ENCODE measurements at regions not wholly inside any gene's neighbourhood (a gene's known extent, or its start where the extent isn't known, plus 50 kb on each side); places are given as distances from the start of the nearest gene placed in this dataset.
"Not testable (repeated sequence)": the region's sequence is repeated elsewhere in the genome, so short reads cannot be mapped to it uniquely, and the experiment has no call there.

DNA sequence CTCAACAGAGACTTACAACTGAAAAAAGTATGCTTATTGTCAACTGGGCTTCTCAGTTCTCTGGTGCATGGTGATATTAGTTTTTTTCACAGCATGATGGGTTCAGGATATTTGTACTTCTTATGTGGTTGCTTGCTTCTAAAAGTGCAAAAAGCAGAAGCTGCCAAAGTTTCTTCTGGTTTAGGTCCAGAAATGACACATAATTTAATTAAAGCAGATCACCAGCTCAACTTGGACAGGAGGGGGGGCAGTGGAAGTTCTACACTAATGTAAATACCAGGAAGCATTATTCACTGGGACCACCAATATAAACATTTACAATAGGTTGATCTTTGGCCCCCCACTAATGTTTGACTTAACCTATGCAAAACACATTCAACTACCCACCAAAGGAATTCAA lies 354.8 kb upstream of the BRINP3 start:
- H3K9me3 ChIP-seq (ENCODE audit: insufficient read depth, low read depth, low read length), result no peaks in the 10 kb centered on the region
- H3K4me3 ChIP-seq (ENCODE audit: low read length), result no peak overlapping the region

DNA sequence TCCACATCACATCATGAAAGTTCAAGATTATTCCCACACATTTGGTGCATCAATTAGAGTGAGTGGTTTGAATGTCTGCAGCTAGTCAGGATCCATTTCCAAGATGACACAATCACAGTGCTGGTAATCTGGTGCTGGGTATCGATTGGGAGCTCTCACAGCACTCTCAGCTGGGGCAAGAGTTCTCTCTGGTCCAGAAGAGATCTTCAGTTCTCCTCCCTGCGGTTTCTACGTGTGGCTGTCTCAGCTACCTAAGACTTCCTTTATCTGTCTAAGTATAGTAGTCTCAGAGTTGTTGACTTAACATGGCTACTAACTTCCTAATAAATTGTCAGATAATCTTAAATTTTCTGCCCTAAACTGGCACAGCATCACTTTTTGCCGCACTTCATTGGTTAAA lies 358.0 kb upstream of the BRINP3 start:
- Histone ChIP-seq H3K4me3 (ENCODE audit: low read length) (no peak overlapping the region), H3K27me3 (ENCODE audit: insufficient read depth, low read length) (no peaks in the 10 kb centered on the region), H3K4me1 (ENCODE audit: insufficient read depth, low read length) (no peaks in the 10 kb centered on the region), H3K9me3 (ENCODE audit: insufficient read depth, low read depth, low read length) (no peaks in the 10 kb centered on the region), H3K36me3 (ENCODE audit: insufficient read depth, low read length) (no peaks in the 10 kb centered on the region), H3K9ac (ENCODE audit: low read depth, low read length) (no peak overlapping the region), H3K27ac (ENCODE audit: low read depth, low read length) (no peak overlapping the region)
- WGBS, result 84% methylated on average over 3 of the region's 4 CpGs

More for the DNA sequence above, 354.8 kb upstream of the BRINP3 start:
- Histone ChIP-seq H3K9ac (ENCODE audit: low read depth, low read length) (no peak overlapping the region), H3K4me1 (ENCODE audit: insufficient read depth, low read length) (no peaks in the 10 kb centered on the region), H3K27me3 (ENCODE audit: insufficient read depth, low read length) (no peaks in the 10 kb centered on the region), H3K36me3 (ENCODE audit: insufficient read depth, low read length) (no peaks in the 10 kb centered on the region), H3K27ac (ENCODE audit: low read depth, low read length) (no peak overlapping the region)

DNA sequence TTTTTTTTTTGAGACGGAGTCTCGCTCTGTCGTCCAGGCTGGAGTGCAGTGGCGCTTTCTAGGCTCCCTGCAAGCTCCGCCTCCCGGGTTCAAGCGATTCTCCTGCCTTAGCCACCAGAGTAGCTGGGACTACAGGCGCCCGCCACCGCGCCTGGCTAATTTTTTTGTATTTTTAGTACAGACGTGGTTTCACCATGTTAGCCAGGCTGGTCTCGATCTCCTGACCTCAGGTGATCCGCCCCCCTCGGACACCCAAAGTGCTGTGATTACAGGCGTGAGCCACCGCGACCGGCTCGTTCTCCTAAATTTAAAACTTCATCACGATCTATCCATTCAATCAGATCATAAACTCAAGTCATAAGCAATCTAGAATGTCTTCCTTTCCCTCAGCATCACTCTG lies 359.5 kb upstream of the BRINP3 start:
- H3K9me3 ChIP-seq (ENCODE audit: insufficient read depth, low read depth, low read length); H3K27ac ChIP-seq (ENCODE audit: low read depth, low read length); H3K9ac ChIP-seq (ENCODE audit: low read depth, low read length); H3K4me3 ChIP-seq (ENCODE audit: low read length); H3K4me1 ChIP-seq (ENCODE audit: insufficient read depth, low read length); H3K36me3 ChIP-seq (ENCODE audit: insufficient read depth, low read length); H3K27me3 ChIP-seq (ENCODE audit: insufficient read depth, low read length): not testable (repeated sequence)
- WGBS, result 96% methylated on average over 21 of the region's 21 CpGs

DNA sequence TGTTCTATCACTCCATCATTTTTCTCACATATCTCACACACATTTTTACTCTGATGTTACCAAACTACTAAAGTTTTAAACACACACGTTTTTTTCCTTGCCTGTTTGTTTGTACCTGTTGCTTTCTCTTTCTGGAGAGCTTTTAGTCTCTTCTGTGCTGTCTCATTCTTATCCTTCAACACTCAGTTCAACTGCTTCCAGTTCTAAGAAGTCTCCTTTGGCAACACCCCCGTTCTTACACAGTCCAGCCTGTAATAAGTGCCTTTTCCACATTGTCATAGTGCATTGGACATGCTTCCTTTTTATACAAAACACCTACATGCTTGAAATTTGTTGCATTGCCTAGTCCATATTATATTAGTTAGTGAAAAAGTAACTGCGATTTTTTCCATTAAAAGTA lies 360.2 kb upstream of the BRINP3 start:
- H3K27ac ChIP-seq (ENCODE audit: low read depth, low read length), result no peak overlapping the region
- WGBS, result 75% methylated on average over 2 of the region's 3 CpGs
- H3K4me3 ChIP-seq (ENCODE audit: low read length), result no peak overlapping the region
- H3K36me3 ChIP-seq (ENCODE audit: insufficient read depth, low read length), result no peaks in the 10 kb centered on the region
- H3K27me3 ChIP-seq (ENCODE audit: insufficient read depth, low read length), result no peaks in the 10 kb centered on the region
- H3K9ac ChIP-seq (ENCODE audit: low read depth, low read length), result no peak overlapping the region
- H3K4me1 ChIP-seq (ENCODE audit: insufficient read depth, low read length), result no peaks in the 10 kb centered on the region
- no peaks in the 10 kb centered on the region for H3K9me3 ChIP-seq (ENCODE audit: insufficient read depth, low read depth, low read length)

DNA sequence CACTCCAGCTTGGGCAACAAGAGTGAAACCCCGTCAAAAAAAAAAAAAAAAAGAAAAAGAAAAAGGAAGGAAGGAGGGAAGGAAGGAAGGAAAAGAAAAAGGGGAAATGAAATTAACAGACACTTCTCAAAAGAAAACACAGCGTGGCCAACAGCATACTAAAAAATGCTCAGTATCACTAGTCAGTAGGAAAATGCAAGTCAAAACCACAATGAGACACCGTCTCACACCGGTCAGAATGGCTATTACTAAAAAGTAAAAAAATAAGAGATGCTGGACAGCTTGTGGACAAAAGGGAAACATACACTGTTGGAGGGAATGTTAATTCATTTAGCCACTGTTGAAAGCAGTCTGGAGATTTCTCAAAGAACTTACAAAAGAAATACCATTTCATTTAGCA lies 369.5 kb upstream of the BRINP3 start:
- Histone ChIP-seq H3K36me3 (ENCODE audit: insufficient read depth, low read length) (no peaks in the 10 kb centered on the region), H3K4me3 (ENCODE audit: low read length) (no peak overlapping the region), H3K27ac (ENCODE audit: low read depth, low read length) (no peak overlapping the region), H3K9me3 (ENCODE audit: insufficient read depth, low read depth, low read length) (no peaks in the 10 kb centered on the region), H3K4me1 (ENCODE audit: insufficient read depth, low read length) (no peaks in the 10 kb centered on the region), H3K27me3 (ENCODE audit: insufficient read depth, low read length) (no peaks in the 10 kb centered on the region), H3K9ac (ENCODE audit: low read depth, low read length) (no peak overlapping the region)
- WGBS, result 100% methylated on average over 4 of the region's 4 CpGs

DNA sequence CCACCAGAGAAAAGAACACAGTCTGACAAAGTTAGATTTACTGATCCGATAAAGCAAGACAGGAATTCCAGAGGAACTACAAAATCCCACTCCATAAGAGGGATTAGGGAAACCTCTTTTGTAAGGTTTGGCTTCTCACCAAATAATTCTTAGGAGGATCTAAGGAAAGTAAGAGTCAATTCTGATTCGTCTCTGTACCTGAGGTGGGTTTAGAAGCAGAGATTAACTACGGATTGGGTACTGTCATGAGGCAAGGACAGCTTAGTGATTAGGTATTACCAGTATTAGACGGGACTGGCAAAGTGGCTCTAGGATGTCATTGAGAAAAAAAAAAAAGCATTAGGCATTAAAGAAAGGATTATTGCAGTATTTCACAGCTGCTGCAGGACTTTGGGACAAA lies 371.7 kb upstream of the BRINP3 start:
- no peaks in the 10 kb centered on the region for H3K9me3 ChIP-seq (ENCODE audit: insufficient read depth, low read depth, low read length)
- no peak overlapping the region for H3K9ac ChIP-seq (ENCODE audit: low read depth, low read length)
- no peak overlapping the region for H3K27ac ChIP-seq (ENCODE audit: low read depth, low read length)
- no peaks in the 10 kb centered on the region for H3K36me3 ChIP-seq (ENCODE audit: insufficient read depth, low read length)
- no peaks in the 10 kb centered on the region for H3K27me3 ChIP-seq (ENCODE audit: insufficient read depth, low read length)
- H3K4me3 ChIP-seq (ENCODE audit: low read length), result no peak overlapping the region
- WGBS, result 84% methylated on average over 3 of the region's 4 CpGs
- H3K4me1 ChIP-seq (ENCODE audit: insufficient read depth, low read length), result no peaks in the 10 kb centered on the region

DNA sequence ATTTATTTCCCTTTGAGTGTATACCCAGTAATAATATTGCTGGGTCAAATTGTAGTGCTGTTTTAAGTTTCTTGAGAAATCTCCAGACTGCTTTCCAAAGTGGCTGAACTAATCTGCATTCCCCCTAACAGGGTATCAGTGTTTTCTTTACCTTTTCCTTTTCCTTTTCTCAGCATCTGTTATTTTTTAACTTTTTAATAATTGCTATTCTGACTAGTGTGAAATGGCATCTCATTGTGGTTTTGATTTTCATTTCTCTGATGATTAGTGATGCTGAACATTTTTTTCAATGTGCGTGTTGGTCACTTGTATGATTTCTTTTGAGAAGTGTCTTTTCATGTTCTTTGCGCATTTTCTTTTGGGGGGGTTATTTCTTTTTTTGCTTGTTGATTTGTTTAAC lies 374.9 kb upstream of the BRINP3 start:
- Histone ChIP-seq H3K4me1 (ENCODE audit: insufficient read depth, low read length) (no peaks in the 10 kb centered on the region), H3K27me3 (ENCODE audit: insufficient read depth, low read length) (no peaks in the 10 kb centered on the region), H3K27ac (ENCODE audit: low read depth, low read length) (no peak overlapping the region), H3K36me3 (ENCODE audit: insufficient read depth, low read length) (no peaks in the 10 kb centered on the region), H3K9me3 (ENCODE audit: insufficient read depth, low read depth, low read length) (no peaks in the 10 kb centered on the region; the same call in 1 of the 2 replicates), H3K4me3 (ENCODE audit: low read length) (no peak overlapping the region), H3K9ac (ENCODE audit: low read depth, low read length) (no peak overlapping the region)
- WGBS, result 93% methylated on average over 2 of the region's 2 CpGs

DNA sequence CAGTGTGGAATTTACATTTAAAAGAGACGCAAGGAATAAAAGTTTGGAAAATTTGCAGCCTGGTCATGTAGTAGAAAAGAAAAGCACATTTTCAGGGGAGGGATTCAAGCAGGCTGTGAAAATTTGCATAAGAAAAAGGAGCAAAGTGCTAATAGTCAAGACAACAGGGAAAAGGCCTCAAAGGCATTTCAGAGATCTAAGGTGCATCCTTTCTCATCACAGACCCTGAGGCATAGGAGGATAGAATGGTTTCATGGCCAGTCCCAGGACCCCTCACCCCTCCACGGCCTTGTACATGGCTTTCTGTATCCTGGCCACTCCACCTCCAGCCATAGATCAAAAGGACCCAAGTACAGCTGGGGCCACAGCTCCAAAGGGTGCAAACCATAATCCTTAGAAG lies 380.5 kb upstream of the BRINP3 start:
- H3K36me3 ChIP-seq (ENCODE audit: insufficient read depth, low read length), result no peaks in the 10 kb centered on the region
- peaks cover 17% of the 10 kb centered on the region for H3K9me3 ChIP-seq (ENCODE audit: insufficient read depth, low read depth, low read length)
- H3K27ac ChIP-seq (ENCODE audit: low read depth, low read length), result no peak overlapping the region
- no peaks in the 10 kb centered on the region for H3K4me1 ChIP-seq (ENCODE audit: insufficient read depth, low read length)
- no peaks in the 10 kb centered on the region for H3K27me3 ChIP-seq (ENCODE audit: insufficient read depth, low read length)
- WGBS, result 86% methylated on average over 2 of the region's 2 CpGs
- H3K4me3 ChIP-seq (ENCODE audit: low read length), result no peak overlapping the region
- no peak overlapping the region for H3K9ac ChIP-seq (ENCODE audit: low read depth, low read length)

DNA sequence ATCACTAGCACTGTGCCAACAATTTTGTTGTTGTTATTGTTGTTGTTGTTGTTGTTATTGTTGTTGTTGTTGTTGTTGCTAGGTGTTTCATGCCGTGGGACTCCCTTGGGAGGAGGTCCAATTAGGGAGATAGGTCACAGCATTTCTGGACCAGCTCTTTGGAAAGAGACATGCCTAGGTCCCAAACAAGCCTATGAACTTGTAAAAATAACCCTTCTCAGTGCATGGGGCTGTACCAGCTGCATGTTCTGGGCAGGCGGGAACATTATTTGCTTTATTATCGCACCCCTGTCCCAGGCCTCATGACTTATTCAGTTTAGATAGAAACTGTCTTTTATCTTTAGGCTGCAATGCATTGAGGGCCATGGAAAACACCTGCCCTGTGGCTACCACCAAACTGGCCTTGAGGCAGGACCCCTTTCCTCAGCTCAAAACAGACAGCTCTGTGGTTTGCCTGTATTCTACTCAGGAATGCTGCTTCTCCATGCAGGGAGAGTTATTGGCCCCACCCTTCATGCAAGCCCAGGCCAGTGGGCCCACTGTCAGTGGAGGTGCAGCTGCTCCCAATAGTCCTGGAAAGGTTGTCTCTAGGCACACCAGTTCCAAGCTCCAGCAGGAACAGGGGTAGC lies 386.5 kb upstream of the BRINP3 start:
- no peak overlapping the region for H3K27ac ChIP-seq (ENCODE audit: low read depth, low read length)
- WGBS, result 80% methylated on average over 3 of the region's 3 CpGs

DNA sequence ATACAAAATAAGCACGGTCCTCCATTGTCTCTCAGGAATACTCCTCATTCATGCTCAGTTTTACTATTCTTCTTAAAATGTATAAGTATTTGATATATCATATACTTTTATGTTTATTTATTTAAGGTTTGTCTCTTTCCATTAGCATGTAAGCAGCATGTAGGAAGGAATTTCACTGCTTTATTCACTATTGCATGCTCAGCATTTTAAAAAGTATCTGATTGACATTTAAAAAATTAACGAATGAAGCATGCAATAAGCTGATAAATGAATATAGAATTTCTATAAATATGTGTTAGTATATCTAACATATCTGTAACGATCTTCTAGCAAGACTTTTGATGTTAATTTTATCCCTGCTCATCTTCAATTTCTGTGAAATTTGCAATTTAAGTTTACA lies 402.7 kb upstream of the BRINP3 start:
- H3K9me3 ChIP-seq (ENCODE audit: insufficient read depth, low read depth, low read length), result no peaks in the 10 kb centered on the region
- no peaks in the 10 kb centered on the region for H3K4me1 ChIP-seq (ENCODE audit: insufficient read depth, low read length)
- H3K9ac ChIP-seq (ENCODE audit: low read depth, low read length), result no peak overlapping the region
- no peaks in the 10 kb centered on the region for H3K27me3 ChIP-seq (ENCODE audit: insufficient read depth, low read length)
- no peaks in the 10 kb centered on the region for H3K36me3 ChIP-seq (ENCODE audit: insufficient read depth, low read length)
- WGBS, result 90% methylated on average over 1 of the region's 3 CpGs
- H3K4me3 ChIP-seq (ENCODE audit: low read length), result no peak overlapping the region
- no peak overlapping the region for H3K27ac ChIP-seq (ENCODE audit: low read depth, low read length)

More for the DNA sequence above, 386.5 kb upstream of the BRINP3 start:
- Histone ChIP-seq H3K9ac (ENCODE audit: low read depth, low read length) (no peak overlapping the region), H3K36me3 (ENCODE audit: insufficient read depth, low read length) (no peaks in the 10 kb centered on the region), H3K4me1 (ENCODE audit: insufficient read depth, low read length) (no peaks in the 10 kb centered on the region), H3K27me3 (ENCODE audit: insufficient read depth, low read length) (no peaks in the 10 kb centered on the region), H3K4me3 (ENCODE audit: low read length) (no peak overlapping the region), H3K9me3 (ENCODE audit: insufficient read depth, low read depth, low read length) (peaks cover 7% of the 10 kb centered on the region)

DNA sequence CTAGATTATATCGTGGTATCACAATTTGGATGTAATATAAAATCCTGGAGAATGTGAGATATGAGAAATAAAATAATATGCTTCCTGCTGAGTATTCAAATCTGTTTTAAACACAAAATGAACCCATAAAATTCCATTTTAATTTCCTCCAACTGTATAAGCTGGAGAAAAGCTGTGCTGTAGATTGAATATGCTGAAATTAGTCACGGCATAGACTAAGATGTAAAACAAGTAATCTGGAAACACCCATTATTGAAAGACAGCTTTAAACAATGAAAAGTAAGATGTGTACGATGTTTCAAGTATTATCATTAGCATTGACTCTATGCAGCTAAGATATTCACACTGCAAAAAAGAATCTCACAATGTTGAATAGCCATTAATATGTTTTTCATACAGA lies 403.4 kb upstream of the BRINP3 start:
- WGBS, result 43% methylated on average over 1 of the region's 3 CpGs
- Histone ChIP-seq H3K36me3 (ENCODE audit: insufficient read depth, low read length) (no peaks in the 10 kb centered on the region), H3K9me3 (ENCODE audit: insufficient read depth, low read depth, low read length) (no peaks in the 10 kb centered on the region), H3K27me3 (ENCODE audit: insufficient read depth, low read length) (no peaks in the 10 kb centered on the region), H3K9ac (ENCODE audit: low read depth, low read length) (no peak overlapping the region), H3K4me1 (ENCODE audit: insufficient read depth, low read length) (no peaks in the 10 kb centered on the region), H3K27ac (ENCODE audit: low read depth, low read length) (no peak overlapping the region), H3K4me3 (ENCODE audit: low read length) (no peak overlapping the region)

DNA sequence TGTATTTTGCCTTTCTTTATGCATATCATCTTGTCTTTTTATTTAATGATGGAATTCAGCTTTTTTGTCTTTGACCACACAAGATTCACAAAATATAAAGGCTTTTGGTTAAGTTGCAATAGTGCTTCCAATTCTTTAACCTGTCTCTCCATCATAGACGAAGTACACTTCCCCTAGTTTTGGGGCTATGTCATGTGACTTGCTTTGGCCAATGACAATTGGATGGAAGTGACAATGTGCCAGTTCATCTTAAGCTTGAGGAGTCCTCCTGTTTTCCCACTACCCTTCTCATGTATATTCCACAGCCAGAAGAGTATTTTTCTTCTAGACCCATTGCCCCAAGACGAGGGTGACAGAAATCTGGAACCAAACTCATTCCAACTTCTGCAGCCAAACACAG lies 419.6 kb upstream of the BRINP3 start:
- Histone ChIP-seq H3K4me1 (ENCODE audit: insufficient read depth, low read length) (no peaks in the 10 kb centered on the region), H3K27me3 (ENCODE audit: insufficient read depth, low read length) (no peaks in the 10 kb centered on the region), H3K36me3 (ENCODE audit: insufficient read depth, low read length) (no peaks in the 10 kb centered on the region), H3K9me3 (ENCODE audit: insufficient read depth, low read depth, low read length) (no peaks in the 10 kb centered on the region), H3K27ac (ENCODE audit: low read depth, low read length) (no peak overlapping the region), H3K4me3 (ENCODE audit: low read length) (no peak overlapping the region), H3K9ac (ENCODE audit: low read depth, low read length) (no peak overlapping the region)
- 100% methylated on average over 2 of the region's 2 CpGs for WGBS

Data from HUES64 (cell line).